ENCODE measurements at regions not wholly inside any gene's neighbourhood (a gene's known extent, or its start where the extent isn't known, plus 50 kb on each side); places are given as distances from the start of the nearest gene placed in this dataset.

DNA sequence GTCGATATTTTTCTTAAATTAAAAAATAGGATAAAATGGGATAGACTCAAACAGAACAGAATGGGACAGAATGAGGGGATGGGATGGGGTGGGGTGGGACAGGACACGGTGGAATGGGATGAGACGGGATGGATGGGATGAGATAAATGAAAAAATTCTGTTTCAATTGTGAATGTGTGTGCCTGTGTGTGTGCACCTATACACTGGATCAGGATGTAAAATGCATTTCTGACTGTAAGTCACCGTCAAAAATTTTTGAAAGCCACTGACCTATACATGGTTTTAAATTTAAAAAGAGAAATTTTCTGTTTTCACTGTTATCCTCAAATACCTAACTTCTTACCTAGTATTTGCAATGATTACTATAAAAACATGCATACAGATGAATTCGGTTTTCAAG is 108.7 kb upstream of the UBE2E2 start:
- ChIA-PET CTCF (no interaction called here), POLR2A (no interaction called here)
- H3K4me1 Mint-ChIP-seq: peaks cover 14% of the 10 kb centered on the region
- no peak overlapping the region for H3K4me3 Mint-ChIP-seq
- H3K9me3 Mint-ChIP-seq: peaks cover 37% of the 10 kb centered on the region
- DNase-seq (ENCODE audit: low spot score): no peak
- peaks cover 5% of the 10 kb centered on the region; the same call in 1 of the 2 replicates for H3K27me3 Mint-ChIP-seq (ENCODE audit: low read depth)
- H3K36me3 Mint-ChIP-seq: peaks cover 27% of the 10 kb centered on the region
- H3K27ac Mint-ChIP-seq: no peak overlapping the region
- TF ChIP-seq FOXP1 (CRISPR knock-in tag; IDR thresholded peaks at IDR 0.05; ENCODE audit: borderline replicate concordance) (no peak), MYBL2 (CRISPR knock-in tag; IDR thresholded peaks at IDR 0.05) (no peak), MAX (CRISPR knock-in tag; IDR thresholded peaks at IDR 0.05) (no peak), EMX1 (CRISPR knock-in tag; IDR thresholded peaks at IDR 0.05) (no peak), AFF4 (CRISPR knock-in tag; IDR thresholded peaks at IDR 0.05; ENCODE audit: borderline replicate concordance) (no peak), ESRRA (CRISPR knock-in tag; IDR thresholded peaks at IDR 0.05; ENCODE audit: borderline replicate concordance) (no peak), CREM (CRISPR knock-in tag; IDR thresholded peaks at IDR 0.05) (no peak), AR (CRISPR knock-in tag; IDR thresholded peaks at IDR 0.05) (no peak), USF2 (CRISPR knock-in tag; IDR thresholded peaks at IDR 0.05) (no peak), GTF2I (CRISPR knock-in tag; conservative IDR thresholded peaks at IDR 0.05) (no peak), TCF7 (CRISPR knock-in tag; IDR thresholded peaks at IDR 0.05; ENCODE audit: low read depth) (no peak), ATF3 (CRISPR knock-in tag; conservative IDR thresholded peaks at IDR 0.05) (no peak), NR1H2 (CRISPR knock-in tag; IDR thresholded peaks at IDR 0.05) (no peak), ZNF219 (CRISPR knock-in tag; IDR thresholded peaks at IDR 0.05; ENCODE audit: borderline replicate concordance) (no peak), ZNF138 (CRISPR knock-in tag; conservative IDR thresholded peaks at IDR 0.05) (no peak), ELF4 (CRISPR knock-in tag; IDR thresholded peaks at IDR 0.05; ENCODE audit: low read depth) (no peak), ZNF512 (CRISPR knock-in tag; IDR thresholded peaks at IDR 0.05; ENCODE audit: borderline replicate concordance) (no peak)
- TF ChIP-seq, protein P1, sequence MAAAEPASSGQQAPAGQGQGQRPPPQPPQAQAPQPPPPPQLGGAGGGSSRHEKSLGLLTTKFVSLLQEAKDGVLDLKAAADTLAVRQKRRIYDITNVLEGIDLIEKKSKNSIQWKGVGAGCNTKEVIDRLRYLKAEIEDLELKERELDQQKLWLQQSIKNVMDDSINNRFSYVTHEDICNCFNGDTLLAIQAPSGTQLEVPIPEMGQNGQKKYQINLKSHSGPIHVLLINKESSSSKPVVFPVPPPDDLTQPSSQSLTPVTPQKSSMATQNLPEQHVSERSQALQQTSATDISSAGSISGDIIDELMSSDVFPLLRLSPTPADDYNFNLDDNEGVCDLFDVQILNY (CRISPR knock-in tag; IDR thresholded peaks at IDR 0.05): no peak
- no peak for ATAC-seq

Measured in WTC11 (cell line).